ENCODE measurements at regions not wholly inside any gene's neighbourhood (a gene's known extent, or its start where the extent isn't known, plus 50 kb on each side); places are given as distances from the start of the nearest gene placed in this dataset.

- TF ChIP-seq ID3 (CRISPR knock-in tag; IDR thresholded peaks at IDR 0.05) (no peak), ID3 (tag; IDR thresholded peaks at IDR 0.05) (no peak), ZNF431 (CRISPR knock-in tag; IDR thresholded peaks at IDR 0.05) (no peak), FOXO4 (CRISPR knock-in tag; IDR thresholded peaks at IDR 0.05) (no peak), ARID1B (IDR thresholded peaks at IDR 0.05) (no peak), CEBPG (CRISPR knock-in tag; IDR thresholded peaks at IDR 0.05) (no peak), CEBPG (tag; conservative IDR thresholded peaks at IDR 0.05 in 1 of 2, IDR thresholded peaks at IDR 0.05 in 1 of 2) (no peak)
These were observed 337.6 kb downstream of the PIK3C3 start (continued) for GRCh38 chr18:42292654-42293053.

- H3K9me3 ChIP-seq (replicated peaks; ENCODE audit: control insufficient read depth, insufficient read depth, low read depth, low read length): no peaks in the 10 kb centered on the region
- no peaks in the 10 kb centered on the region for H3K79me2 ChIP-seq (ENCODE audit: control insufficient read depth, insufficient read depth, low read length)
- H3K27ac ChIP-seq (ENCODE audit: extremely low read depth, low read depth, low read length): no peak overlapping the region
- in situ Hi-C loops (cut with MboI): loop anchor here (10.0 kb wide), 1 partner anchor 979 kb away; the partner anchor contains the start of gene SYT4
- no peaks in the 10 kb centered on the region for H3K9me1 ChIP-seq (ENCODE audit: control insufficient read depth, insufficient read depth, low read length)
- 0% methylated on average over 1 of the region's 1 CpG for WGBS (ENCODE audit: insufficient coverage, low coverage, missing lambda C conversion rate)
- H3K36me3 ChIP-seq (ENCODE audit: control insufficient read depth, insufficient read depth, low read length): no peaks in the 10 kb centered on the region
- H3K4me3 ChIP-seq: no peak overlapping the region
- no peak overlapping the region for H2AFZ ChIP-seq (ENCODE audit: low read depth, low read length)
- POLR2A ChIA-PET: no interaction called here
- H3K4me1 ChIP-seq (replicated peaks in 1 of 2; ENCODE audit: control insufficient read depth in 2 of 2, insufficient read depth in 2 of 2, low read length in 2 of 2): no peaks in the 10 kb centered on the region
- no peak overlapping the region for H3K4me2 ChIP-seq (ENCODE audit: insufficient read depth, low read length)
- ATAC-seq: no peak
- BruUV-seq (replicated peaks): no TSS peak
- H4K20me1 ChIP-seq (replicated peaks; ENCODE audit: control insufficient read depth, insufficient read depth, low read length): no peaks in the 10 kb centered on the region
- H3K9ac ChIP-seq (ENCODE audit: insufficient read depth in 1 of 2, low read depth in 2 of 2, low read length in 2 of 2): no peak overlapping the region
- FAIRE-seq: no peak
- intact Hi-C loops (cut with micrococcal nuclease): loop anchor here (5.0 kb wide), 1 partner anchor 976 kb away; no protein-coding TSS in a partner anchor
- H3K27me3 ChIP-seq (ENCODE audit: control insufficient read depth in 2 of 2, insufficient read depth in 2 of 2, low read length in 2 of 2): no peaks in the 10 kb centered on the region
- CTCF ChIA-PET (ENCODE audit: low intra/inter-chr PET ratio): no interaction called here
- DNase-seq (ENCODE audit: extremely low read depth in 1 of 4, low spot score in 3 of 4): no peak
- TF ChIP-seq TCF3 (CRISPR knock-in tag; IDR thresholded peaks at IDR 0.05) (no peak), E2F3 (CRISPR knock-in tag; IDR thresholded peaks at IDR 0.05) (no peak), HOXB6 (CRISPR knock-in tag; IDR thresholded peaks at IDR 0.05; ENCODE audit: borderline replicate concordance) (no peak), GABPB1 (CRISPR knock-in tag; IDR thresholded peaks at IDR 0.05) (no peak), ZNF778 (CRISPR knock-in tag; IDR thresholded peaks at IDR 0.05) (no peak), TSHZ1 (CRISPR knock-in tag; IDR thresholded peaks at IDR 0.05) (no peak), MYBL2 (IDR thresholded peaks at IDR 0.05; ENCODE audit: low read depth) (no peak), MYBL2 (CRISPR knock-in tag; IDR thresholded peaks at IDR 0.05; ENCODE audit: borderline replicate concordance) (no peak), ELF4 (CRISPR knock-in tag; IDR thresholded peaks at IDR 0.05) (no peak), DIDO1 (tag; IDR thresholded peaks at IDR 0.05; ENCODE audit: low read depth) (no peak), ZNF717 (CRISPR knock-in tag; IDR thresholded peaks at IDR 0.05) (no peak), PTRF (tag; IDR thresholded peaks at IDR 0.05) (no peak), ZFP30 (CRISPR knock-in tag; IDR thresholded peaks at IDR 0.05; ENCODE audit: borderline replicate concordance) (no peak)
These were observed 341.2 kb downstream of the PIK3C3 start for GRCh38 chr18:42296192-42296591.
